ENCODE measurements at regions not wholly inside any gene's neighbourhood (a gene's known extent, or its start where the extent isn't known, plus 50 kb on each side); places are given as distances from the start of the nearest gene placed in this dataset.

DNA sequence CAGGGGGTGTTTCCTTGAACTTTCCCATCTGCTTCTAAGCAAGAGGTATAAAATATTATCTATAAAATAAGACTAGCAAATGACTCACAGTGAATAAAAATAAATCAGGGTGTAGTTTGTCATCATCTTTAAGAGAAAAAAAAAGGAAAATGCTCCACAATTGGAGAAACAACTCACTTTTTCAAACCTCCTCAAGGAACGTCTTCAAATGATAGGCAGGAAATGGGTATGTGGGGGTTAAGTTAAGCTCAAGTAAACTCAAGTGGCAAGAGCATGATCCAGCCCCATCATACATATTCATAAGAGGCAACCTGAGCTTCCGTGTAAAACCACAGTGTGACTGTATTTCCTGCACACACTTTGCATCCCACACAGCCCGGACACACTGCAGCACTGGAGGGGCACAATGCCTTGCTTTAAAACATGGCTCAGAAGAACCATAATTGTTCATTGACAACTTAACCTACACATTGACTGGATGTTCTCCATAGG lies 58.5 kb upstream of the CEP85L start (continued):
- no peak for TF ChIP-seq BCL11A (IDR thresholded peaks at IDR 0.05; ENCODE audit: low read depth, low read length)
- TF ChIP-seq POLR2AphosphoS5 (IDR thresholded peaks at IDR 0.05; ENCODE audit: low read length): no peak
- TF ChIP-seq, protein P1, sequence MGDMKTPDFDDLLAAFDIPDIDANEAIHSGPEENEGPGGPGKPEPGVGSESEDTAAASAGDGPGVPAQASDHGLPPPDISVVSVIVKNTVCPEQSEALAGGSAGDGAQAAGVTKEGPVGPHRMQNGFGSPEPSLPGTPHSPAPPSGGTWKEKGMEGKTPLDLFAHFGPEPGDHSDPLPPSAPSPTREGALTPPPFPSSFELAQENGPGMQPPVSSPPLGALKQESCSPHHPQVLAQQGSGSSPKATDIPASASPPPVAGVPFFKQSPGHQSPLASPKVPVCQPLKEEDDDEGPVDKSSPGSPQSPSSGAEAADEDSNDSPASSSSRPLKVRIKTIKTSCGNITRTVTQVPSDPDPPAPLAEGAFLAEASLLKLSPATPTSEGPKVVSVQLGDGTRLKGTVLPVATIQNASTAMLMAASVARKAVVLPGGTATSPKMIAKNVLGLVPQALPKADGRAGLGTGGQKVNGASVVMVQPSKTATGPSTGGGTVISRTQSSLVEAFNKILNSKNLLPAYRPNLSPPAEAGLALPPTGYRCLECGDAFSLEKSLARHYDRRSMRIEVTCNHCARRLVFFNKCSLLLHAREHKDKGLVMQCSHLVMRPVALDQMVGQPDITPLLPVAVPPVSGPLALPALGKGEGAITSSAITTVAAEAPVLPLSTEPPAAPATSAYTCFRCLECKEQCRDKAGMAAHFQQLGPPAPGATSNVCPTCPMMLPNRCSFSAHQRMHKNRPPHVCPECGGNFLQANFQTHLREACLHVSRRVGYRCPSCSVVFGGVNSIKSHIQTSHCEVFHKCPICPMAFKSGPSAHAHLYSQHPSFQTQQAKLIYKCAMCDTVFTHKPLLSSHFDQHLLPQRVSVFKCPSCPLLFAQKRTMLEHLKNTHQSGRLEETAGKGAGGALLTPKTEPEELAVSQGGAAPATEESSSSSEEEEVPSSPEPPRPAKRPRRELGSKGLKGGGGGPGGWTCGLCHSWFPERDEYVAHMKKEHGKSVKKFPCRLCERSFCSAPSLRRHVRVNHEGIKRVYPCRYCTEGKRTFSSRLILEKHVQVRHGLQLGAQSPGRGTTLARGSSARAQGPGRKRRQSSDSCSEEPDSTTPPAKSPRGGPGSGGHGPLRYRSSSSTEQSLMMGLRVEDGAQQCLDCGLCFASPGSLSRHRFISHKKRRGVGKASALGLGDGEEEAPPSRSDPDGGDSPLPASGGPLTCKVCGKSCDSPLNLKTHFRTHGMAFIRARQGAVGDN (IDR thresholded peaks at IDR 0.05): no peak
- TF ChIP-seq, protein P2, sequence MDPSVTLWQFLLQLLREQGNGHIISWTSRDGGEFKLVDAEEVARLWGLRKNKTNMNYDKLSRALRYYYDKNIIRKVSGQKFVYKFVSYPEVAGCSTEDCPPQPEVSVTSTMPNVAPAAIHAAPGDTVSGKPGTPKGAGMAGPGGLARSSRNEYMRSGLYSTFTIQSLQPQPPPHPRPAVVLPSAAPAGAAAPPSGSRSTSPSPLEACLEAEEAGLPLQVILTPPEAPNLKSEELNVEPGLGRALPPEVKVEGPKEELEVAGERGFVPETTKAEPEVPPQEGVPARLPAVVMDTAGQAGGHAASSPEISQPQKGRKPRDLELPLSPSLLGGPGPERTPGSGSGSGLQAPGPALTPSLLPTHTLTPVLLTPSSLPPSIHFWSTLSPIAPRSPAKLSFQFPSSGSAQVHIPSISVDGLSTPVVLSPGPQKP (IDR thresholded peaks at IDR 0.05; ENCODE audit: low read depth, low read length): no peak
- TF ChIP-seq CBX3 (IDR thresholded peaks at IDR 0.05; ENCODE audit: borderline replicate concordance, low read depth): no peak
- TF ChIP-seq ZBED1 (IDR thresholded peaks at IDR 0.05; ENCODE audit: borderline replicate concordance): no peak
- TF ChIP-seq ZNF217 (IDR thresholded peaks at IDR 0.05): no peak
- TF ChIP-seq, protein P3, sequence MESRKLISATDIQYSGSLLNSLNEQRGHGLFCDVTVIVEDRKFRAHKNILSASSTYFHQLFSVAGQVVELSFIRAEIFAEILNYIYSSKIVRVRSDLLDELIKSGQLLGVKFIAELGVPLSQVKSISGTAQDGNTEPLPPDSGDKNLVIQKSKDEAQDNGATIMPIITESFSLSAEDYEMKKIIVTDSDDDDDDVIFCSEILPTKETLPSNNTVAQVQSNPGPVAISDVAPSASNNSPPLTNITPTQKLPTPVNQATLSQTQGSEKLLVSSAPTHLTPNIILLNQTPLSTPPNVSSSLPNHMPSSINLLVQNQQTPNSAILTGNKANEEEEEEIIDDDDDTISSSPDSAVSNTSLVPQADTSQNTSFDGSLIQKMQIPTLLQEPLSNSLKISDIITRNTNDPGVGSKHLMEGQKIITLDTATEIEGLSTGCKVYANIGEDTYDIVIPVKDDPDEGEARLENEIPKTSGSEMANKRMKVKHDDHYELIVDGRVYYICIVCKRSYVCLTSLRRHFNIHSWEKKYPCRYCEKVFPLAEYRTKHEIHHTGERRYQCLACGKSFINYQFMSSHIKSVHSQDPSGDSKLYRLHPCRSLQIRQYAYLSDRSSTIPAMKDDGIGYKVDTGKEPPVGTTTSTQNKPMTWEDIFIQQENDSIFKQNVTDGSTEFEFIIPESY (IDR thresholded peaks at IDR 0.05): no peak
- no peak for TF ChIP-seq MEF2A (IDR thresholded peaks at IDR 0.05; ENCODE audit: insufficient read depth, low read depth, low read length)
- TF ChIP-seq CHD4 (IDR thresholded peaks at IDR 0.05): no peak
- TF ChIP-seq ETV6 (conservative IDR thresholded peaks at IDR 0.05 in 1 of 2, IDR thresholded peaks at IDR 0.05 in 1 of 2; ENCODE audit: borderline replicate concordance in 1 of 2, low read depth in 1 of 2): peak in 1 of 2 experiments; percentile 45; a peak in 1 of 4 replicates
- TF ChIP-seq TBL1XR1 (IDR thresholded peaks at IDR 0.05; ENCODE audit: low read depth, low read length): no peak
- TF ChIP-seq, protein P4, sequence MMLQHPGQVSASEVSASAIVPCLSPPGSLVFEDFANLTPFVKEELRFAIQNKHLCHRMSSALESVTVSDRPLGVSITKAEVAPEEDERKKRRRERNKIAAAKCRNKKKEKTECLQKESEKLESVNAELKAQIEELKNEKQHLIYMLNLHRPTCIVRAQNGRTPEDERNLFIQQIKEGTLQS (IDR thresholded peaks at IDR 0.05; ENCODE audit: borderline replicate concordance, extremely low read depth, low read depth, low read length): no peak
- TF ChIP-seq, protein P5, sequence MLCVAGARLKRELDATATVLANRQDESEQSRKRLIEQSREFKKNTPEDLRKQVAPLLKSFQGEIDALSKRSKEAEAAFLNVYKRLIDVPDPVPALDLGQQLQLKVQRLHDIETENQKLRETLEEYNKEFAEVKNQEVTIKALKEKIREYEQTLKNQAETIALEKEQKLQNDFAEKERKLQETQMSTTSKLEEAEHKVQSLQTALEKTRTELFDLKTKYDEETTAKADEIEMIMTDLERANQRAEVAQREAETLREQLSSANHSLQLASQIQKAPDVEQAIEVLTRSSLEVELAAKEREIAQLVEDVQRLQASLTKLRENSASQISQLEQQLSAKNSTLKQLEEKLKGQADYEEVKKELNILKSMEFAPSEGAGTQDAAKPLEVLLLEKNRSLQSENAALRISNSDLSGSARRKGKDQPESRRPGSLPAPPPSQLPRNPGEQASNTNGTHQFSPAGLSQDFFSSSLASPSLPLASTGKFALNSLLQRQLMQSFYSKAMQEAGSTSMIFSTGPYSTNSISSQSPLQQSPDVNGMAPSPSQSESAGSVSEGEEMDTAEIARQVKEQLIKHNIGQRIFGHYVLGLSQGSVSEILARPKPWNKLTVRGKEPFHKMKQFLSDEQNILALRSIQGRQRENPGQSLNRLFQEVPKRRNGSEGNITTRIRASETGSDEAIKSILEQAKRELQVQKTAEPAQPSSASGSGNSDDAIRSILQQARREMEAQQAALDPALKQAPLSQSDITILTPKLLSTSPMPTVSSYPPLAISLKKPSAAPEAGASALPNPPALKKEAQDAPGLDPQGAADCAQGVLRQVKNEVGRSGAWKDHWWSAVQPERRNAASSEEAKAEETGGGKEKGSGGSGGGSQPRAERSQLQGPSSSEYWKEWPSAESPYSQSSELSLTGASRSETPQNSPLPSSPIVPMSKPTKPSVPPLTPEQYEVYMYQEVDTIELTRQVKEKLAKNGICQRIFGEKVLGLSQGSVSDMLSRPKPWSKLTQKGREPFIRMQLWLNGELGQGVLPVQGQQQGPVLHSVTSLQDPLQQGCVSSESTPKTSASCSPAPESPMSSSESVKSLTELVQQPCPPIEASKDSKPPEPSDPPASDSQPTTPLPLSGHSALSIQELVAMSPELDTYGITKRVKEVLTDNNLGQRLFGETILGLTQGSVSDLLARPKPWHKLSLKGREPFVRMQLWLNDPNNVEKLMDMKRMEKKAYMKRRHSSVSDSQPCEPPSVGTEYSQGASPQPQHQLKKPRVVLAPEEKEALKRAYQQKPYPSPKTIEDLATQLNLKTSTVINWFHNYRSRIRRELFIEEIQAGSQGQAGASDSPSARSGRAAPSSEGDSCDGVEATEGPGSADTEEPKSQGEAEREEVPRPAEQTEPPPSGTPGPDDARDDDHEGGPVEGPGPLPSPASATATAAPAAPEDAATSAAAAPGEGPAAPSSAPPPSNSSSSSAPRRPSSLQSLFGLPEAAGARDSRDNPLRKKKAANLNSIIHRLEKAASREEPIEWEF (IDR thresholded peaks at IDR 0.05; ENCODE audit: insufficient replicate concordance, low read depth, low read length): no peak
- TF ChIP-seq SREBF1 (IDR thresholded peaks at IDR 0.05; ENCODE audit: low read length): no peak
- TF ChIP-seq, protein P6, sequence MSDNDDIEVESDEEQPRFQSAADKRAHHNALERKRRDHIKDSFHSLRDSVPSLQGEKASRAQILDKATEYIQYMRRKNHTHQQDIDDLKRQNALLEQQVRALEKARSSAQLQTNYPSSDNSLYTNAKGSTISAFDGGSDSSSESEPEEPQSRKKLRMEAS (IDR thresholded peaks at IDR 0.05; ENCODE audit: low read depth, low read length): no peak
- no peak for TF ChIP-seq ATF7 (IDR thresholded peaks at IDR 0.05; ENCODE audit: low read depth)
- no peak for TF ChIP-seq FOS (IDR thresholded peaks at IDR 0.05; ENCODE audit: borderline replicate concordance, extremely low read depth, insufficient read length)

Measured in GM12878 (cell line).